HG02623 (cell line): ENCODE measurements at regions not wholly inside any gene's neighbourhood (a gene's known extent, or its start where the extent isn't known, plus 50 kb on each side); places are given as distances from the start of the nearest gene placed in this dataset.
"Not testable (repeated sequence)": the region's sequence is repeated elsewhere in the genome, so short reads cannot be mapped to it uniquely, and the experiment has no call there.

Experiments
- ATAC-seq: cut with Tn5 transposase; IDR thresholded peaks from one replicate; pipeline ENCODE4 v1.9.1; 2021; ENCODE audit warnings: moderate library complexity; ENCODE audit not compliant: unreplicated experiment

DNA sequence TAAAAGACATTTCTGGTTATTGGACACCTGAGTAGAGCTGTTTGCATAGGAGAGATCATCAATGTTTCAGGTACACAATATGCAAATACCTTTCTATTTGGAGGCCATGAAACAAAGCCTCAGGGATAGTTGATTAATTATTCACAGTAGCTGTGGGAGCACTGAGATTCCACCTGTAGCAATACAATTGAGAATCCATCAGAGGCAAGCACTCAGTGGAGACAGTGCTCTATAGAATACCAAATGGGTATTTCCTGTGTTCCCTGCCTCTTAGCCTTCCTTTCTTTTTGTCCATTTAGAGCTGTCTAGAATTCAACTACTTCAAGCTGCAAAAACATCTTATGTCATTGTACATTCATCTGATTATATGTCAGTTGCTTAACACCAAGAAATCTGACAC is 1754.0 kb upstream of the ACO1 start:
- no peak for ATAC-seq

DNA sequence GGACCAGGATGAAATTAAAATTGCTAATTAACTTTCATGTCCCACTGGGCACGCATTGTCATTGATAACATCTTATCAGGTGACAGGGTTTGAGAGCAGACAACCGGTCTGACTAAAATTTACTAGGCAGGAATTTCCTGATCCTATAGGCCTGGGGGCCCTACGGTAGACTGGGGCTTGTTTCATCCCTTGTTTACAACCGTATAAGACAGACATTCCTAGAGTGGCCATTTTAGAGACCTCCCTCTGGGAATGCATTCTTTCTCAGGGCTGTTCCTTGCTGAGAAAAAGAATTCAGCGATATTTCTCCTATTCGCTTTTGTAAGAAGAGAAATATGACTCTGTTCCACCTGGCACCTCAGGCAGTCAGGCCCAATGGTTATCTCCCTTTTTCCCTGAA is 1737.8 kb upstream of the ACO1 start:
- ATAC-seq: not testable (repeated sequence)

DNA sequence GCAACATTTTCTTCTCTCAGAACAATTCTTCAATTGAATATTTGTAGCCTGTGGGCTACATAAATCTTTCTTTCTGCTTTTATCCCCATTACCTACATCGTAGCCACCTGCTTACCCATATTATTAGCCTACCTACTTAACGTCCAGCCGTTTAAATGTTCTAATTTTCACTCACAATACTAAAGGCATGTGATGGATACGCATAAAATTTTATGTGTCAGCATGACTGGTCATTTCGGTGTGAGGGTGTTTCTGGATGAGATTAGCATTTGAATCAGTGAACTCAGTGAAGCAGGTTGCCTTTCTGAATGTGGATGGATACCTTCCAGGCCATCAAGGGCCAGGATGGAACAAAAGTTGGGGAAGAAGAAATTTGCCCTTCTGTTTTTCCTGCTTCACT is 1722.5 kb upstream of the ACO1 start:
- no peak for ATAC-seq

DNA sequence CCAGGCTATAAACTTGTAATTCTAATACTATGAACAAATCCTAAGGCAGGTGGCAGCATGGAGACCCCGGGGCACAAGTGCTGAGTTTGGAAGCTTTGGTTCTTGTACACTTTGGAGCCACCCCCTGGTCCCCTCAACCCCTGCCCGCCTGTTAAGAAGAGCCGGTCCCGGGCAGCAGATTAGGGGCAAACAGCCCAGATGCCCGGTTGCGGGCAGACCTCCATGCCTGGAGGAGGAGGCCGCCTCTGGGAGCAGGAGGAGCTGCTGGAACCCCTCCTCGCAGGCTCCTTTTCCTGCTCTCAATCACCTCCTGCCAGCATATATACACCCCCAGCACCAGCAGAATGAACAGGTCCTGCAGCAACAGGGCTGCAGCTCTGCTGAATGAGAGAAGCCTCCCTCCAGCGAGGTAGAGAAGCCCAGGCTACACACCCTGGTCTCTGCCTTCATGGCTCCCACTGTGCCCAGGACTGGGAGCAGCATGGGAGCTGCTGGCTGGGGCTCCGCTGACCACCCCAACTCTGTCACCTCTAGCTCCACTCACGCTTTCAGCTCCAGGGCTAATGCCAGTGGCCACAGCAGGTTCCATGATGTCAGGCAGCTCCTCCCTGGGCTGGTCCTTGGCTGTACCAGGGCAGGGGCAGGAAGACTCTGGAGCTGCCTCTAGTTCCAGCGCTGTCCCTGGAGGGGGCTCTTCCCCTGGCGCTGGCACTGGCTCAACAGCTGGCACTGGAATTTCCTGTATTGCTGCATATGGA is 1713.5 kb upstream of the ACO1 start:
- no peak for ATAC-seq

DNA sequence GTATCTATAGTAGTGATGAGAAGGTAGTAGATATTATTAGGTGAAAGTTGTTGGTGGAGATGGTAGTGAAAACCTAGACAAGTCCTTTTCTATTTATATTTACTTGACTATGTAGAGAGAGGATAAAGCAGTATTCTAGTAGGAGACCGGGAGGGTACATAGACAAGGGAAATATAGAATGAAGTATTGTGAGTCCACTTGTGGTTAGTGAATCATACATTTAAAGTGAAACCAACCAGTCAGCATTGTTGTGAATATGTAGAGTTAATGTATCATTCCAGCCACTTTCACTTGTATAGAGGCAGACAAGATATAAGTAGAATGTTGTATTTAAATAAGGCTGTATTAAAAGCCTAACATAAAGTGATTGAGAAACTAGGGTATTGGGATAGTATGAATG is 1711.3 kb upstream of the ACO1 start:
- no peak for ATAC-seq

DNA sequence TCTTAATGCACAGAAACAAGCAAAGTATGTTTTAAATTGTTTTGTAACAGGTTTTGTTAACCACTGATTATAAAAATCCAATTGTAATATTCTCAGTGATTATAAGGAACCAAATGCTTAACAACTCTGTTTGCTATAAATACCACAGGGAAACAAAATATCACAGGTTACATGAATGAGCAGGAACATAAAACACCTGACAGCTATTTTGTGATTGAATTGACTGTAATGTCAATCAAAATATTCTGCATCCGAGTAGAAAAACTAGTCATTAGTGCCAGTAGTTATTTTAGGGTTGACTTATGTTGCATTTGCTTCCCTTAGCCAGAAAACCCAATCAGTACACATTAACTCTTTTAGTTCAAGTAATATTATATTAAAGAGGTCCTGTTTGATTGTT is 1707.8 kb upstream of the ACO1 start:
- no peak for ATAC-seq

DNA sequence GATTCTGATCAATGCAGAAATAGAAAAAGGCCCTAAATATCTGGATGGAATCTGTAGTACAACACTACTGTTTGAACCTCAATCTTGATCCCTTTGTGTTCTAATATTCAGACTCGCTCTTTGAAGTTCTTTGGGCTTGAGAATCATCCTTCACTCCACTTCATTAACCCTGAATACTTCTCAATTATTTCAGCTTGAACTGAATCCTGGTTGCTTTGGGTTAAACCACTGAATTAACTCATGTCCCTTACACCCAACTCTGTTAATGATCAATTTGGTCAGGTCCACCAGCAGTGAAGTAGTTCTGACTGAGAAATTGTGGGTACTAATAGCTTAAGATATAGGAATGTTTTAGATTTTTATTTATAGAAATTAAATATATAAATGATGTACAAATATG is 1707.2 kb upstream of the ACO1 start:
- ATAC-seq: no peak

DNA sequence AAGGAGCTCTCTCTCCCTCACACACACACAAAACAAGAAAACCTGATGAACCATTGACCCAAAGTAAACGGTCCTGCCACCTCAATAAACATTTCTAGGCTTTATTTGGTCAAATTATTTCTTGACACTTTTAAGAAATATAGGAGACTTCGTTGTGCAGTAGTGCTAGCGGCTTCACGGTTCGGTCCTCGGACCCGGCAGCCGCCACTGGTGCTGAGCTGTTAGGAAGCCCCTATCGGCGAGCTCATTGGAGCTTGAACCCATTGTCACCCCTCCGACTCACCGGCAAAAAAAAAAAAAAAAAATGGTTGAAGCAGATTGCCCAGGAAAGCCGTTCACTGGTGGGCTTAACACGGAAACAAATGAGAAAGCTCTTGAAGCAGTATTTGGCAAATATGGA is 1695.6 kb upstream of the ACO1 start:
- ATAC-seq: no peak

DNA sequence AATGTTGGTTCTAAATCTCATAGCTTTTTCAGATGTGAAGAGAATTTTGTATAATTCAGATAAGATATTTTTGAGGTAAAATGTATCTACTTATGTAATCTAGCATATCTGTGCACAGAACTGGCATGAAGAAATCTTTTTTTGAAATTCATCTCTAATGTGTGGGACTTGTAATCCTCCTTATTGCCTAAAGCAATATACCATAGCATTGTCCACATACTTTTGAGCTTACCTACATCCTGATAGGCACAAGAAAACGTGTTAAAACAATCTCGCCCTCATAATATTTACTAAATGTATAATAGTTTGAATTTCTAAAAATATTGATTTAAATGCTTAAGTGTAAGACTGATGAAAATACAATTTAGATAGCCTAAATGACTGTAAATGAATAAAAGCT is 1686.5 kb upstream of the ACO1 start:
- ATAC-seq: no peak

DNA sequence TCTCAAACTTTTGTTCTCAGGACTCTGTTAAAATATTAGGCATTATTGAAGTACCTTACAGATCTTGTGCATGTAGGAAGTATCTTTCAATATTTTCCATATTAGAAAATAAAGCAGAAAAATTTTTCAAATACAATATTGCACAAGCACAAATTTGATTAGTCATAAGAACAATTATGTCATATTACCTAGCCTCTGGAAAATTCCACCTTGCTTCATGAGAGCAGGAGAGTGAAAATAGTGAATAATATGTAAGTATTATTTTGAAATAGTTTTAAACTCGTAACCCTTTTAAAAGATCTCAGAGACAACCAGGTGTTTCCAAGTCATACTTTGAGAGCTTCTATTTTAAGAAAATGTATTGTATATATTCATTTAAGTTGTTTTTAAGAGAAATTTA is 1672.9 kb upstream of the ACO1 start:
- ATAC-seq: no peak

DNA sequence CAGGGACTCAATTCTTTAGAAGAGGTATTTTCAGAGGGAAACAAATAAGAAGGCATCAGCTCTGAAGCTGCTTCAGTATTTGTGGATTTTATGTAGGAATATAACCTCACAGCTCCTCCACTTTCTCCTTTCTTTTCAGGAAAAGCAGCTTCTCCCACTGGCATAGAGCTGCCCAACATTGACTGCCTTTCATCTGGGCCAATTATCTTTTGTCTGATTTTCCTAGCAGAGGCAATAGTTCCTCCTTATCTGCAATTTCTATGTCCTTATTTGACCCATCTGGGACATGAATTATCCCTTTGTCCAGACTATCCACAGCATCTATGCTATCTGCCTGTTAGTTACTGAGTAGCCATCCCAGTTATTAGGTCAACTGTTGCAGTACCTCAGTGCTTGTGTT is 1671.2 kb upstream of the ACO1 start:
- no peak for ATAC-seq

DNA sequence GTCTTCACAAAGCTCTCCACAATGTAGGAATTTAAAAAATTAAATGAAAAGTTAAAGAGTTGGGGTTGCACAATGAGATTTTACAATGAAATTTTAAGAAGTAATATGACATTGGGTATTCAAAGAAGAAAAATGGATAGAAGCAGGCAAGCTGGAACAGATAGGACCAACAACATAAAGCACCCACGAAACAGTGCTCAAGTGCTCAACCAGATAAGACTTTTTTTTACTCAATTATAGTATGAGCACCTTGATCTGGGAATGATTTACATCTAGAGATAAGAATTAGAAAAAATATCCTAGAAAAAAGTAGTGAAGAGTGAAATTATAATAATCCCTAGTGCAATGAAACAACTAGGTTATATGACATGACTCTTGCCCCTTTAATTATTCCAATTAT is 1670.1 kb upstream of the ACO1 start:
- ATAC-seq: no peak

DNA sequence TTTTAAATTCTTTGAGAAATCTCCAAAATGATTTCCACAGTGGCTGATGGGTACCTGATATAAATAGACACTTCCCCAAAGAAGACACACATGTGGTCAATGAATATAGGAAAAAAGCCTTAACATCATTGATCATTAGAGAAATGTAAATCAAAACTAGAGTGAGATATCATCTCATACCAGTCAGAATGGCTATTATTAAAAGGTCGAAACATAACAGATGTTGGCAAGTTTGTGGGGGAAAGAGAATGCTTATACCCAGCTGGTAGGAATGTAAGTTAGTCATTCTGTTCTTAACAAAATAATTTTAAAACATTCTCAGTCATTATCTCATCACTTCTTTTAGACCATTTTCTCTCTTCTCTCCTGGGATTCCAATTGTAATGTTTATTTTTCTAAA is 1666.0 kb upstream of the ACO1 start:
- ATAC-seq: no peak

DNA sequence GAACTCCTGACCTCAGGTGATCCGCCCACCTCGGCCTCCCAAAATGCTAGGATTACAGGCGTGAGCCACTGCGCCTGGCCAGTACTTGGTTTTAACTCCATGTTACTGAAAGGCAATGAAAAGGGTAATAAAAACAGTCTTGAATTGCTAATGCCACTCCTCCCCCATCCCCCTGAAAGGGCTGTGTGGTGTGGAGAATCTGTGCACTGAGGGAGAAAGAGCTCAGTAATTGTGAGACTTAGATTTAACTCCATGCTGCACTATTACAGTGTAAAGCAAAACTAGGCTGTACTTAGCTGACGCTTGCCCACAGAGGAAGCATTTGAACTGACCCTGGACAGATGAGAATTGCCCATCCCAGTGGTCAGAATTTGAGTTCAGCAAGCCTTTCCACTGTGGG is 1662.4 kb upstream of the ACO1 start:
- ATAC-seq: no peak

DNA sequence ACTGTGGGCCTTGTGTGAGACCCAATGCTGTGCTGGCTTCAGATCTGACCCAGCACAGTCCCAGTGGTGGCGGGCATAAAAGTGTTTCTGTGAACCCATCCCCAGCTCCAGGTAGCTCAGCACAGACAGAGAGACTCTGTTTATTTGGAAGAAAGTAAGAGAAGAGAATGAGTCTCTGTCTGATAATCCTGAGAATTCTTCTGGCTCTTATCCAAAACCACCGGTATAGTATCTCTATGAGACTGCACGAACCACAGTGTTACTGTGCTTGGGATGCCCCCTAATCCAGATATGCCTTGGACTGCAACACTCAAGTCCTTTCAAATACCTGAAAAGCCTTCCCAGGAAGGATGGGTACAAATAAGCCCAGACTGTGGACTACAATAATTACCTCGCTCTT is 1660.8 kb upstream of the ACO1 start:
- ATAC-seq: no peak

DNA sequence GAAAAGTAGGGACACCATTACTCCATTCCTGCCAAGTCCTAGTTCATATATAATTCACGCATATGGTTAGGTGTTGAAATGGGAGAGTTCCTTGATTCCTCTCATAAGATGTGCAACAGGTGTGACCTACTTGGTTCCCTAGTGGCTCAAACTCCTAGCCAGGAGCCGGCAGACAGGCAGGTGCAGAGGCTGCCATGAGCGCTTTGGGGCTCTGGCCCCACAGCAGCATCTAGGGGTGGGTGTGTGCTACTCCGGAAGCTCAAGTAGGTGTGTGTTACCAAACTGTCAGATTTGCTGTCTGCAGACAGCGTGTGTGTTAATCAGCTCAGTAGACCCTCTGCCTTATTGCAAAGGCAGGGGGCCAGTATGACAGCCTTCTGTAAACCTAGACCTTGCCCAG is 1652.4 kb upstream of the ACO1 start:
- ATAC-seq: no peak

DNA sequence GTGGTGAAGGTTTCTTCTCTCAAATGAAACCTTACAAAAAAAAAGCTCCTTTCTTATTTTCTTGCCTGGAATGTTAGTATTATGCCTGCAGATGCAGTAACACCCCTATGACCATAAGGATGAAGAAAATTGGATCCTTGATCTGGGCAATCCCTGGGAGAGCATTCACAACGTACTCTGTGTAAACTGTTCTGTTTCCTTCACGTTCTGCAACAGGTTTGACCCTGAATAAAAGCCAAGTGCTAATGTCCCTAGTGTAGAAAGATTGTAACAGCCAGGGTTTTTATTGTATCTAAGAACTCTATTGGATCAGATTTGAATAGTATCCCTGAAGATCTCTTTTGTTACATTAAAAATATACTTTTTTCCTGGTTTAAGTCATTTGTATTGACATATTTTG is 1639.6 kb upstream of the ACO1 start:
- ATAC-seq: no peak

DNA sequence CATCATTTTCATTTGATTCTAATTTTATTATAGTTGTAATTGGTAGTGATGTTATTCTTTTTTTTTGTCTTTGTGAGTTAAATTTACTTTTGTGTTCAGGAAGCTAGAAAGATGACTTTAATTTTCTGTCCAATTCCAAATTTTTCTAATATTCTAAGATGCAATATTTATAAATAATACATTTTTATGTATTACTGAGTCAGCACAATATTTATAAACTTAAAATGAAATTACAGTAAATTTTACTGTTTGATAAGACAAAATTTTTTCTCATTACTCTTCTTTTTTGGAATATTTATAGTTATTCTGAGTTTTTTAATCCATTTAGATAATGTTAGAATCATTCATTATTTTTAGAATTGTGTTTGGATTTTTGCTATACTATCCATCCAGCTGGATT is 1637.9 kb upstream of the ACO1 start:
- no peak for ATAC-seq

DNA sequence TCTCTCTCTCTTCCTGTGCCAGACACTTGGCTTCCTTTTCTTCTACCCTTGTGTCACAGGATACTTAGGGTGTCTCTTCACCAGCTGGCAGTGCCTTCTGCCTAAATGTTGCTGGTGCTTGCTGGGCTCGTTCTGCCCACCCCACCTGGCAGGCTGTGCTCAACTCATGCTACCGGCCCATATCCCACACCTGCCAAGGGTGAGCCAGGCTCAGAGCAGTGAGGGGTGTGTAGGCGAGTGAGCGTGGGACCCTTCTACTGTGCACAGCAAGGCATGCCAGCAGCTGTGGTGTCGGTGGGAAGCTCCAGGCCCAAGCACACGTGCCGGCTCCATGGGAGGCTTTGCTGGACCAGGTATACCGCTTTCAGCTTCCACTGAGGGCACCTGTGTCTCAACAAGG is 1626.7 kb upstream of the ACO1 start:
- no peak for ATAC-seq

DNA sequence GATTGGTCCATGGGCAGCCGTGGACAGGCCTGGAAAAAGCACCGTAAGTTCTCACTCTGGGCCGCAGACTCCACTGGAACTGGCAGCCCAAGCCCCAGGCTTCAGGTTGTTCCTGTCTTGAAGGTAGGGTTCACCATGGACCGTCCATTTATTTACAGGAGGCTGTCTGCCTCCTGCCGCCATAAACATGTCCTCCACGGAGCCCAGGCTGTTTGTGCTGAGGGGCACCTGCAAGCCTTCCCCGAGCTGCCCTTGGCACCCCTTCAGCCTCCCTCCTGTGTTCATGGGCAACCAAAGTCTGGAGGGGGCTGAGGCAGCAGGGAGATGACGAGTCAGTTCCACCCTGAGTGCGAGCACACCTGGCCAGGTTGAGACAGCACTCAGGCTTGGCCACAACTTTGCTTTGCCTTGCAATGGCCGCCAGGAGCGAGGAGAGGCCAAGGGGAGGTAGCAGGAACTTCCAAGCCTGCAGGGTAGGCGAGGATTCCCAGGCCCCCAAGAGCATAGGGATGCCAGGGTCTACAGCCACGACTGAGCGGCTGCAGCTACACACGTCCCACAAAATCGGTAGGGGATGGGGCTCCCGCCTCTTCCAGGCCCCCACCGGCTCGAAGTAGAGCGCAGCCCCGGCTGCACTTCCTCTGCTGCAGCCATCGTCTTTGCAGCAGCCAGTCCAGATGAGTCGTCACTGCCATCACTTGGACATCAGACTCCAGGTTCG is 1625.6 kb upstream of the ACO1 start:
- ATAC-seq: no peak

DNA sequence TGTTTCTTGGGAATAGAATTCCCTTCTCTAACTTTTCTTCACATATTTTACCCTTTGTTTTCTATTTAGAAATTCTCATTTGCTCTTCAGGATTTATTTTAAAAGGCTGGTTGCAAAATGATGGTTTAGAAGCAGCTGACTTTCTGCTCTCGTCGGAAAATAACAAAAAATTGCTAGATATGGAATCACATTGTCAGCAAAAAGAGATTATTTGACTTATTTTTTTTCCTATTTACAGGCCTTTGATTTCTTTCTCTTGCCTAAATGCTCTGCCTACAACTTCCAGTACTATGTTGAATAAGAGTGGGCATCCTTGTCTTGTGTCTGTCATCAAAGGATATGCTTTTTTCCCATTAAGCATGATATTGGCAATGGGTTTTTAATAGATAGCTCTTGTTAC is 1619.1 kb upstream of the ACO1 start:
- ATAC-seq: no peak

DNA sequence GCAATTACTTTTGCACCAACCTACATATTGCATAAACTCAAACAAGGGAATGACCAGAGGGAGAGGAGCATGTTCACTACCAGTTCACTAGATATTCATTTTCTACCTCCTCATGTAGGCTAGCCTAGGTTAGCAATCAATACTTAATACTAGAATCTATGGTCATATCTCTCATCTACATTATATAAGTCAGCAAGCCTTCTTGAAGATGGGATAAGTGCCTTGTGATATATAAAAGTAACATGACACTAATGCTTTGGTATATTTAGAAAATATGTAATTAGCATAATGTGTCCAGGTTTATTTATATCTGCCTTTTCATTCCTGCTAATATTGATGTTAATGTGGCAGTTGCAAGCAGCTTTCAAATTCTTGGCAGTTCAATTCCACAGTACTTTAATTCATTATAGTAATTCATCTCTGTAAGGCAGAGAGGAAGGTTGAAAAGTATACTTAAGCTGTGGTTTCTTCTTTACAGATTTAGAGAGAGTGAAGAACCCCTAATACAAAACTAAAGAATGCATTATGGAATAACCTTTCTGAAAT is 1613.2 kb upstream of the ACO1 start:
- ATAC-seq: no peak

DNA sequence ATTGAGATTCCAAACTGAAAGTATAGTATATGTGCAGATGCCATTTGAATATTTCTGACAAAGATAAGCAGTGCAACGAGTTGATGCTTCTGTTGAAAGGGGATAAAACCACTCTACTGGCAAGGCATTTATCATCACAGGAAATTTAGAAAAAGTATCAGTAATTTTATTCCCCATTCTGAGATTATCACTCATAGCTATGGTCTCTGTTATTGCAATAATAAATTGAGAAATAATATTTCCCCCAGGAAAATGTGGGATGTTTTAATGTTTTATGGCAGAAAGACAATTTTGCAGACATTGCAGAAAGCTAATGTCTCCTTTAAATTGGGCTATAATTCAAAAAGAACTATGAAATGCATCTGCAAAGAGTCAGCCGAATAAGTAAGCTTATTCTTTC is 1612.7 kb upstream of the ACO1 start:
- ATAC-seq: no peak
